ENCODE measurements at regions not wholly inside any gene's neighbourhood (a gene's known extent, or its start where the extent isn't known, plus 50 kb on each side); places are given as distances from the start of the nearest gene placed in this dataset.

DNA sequence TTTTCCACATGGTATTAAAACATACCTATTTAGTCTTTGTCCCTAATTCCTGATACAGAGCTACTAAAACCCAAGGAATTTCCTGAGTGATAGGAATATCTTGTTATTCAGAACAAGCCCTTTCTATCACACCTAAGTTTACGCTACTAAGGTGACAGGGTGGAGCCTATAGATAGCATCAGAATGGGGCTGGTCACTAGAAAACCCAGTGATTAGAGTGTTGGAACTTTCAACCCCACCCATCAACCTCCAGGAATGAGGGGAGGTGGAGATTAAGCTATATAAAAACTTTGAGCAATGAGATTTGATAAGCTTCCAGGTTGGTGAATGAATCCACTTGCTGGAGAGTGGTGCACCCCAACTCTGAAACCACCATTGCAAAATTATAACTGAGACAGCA lies 62.1 kb upstream of the RNU6-1 start:
- TF ChIP-seq TCF7L2 (IDR thresholded peaks at IDR 0.05; ENCODE audit: borderline replicate concordance, extremely low read depth, insufficient read depth, insufficient read length) (no peak), EZH2 (IDR thresholded peaks at IDR 0.05) (no peak), SRF (IDR thresholded peaks at IDR 0.05; ENCODE audit: low read depth) (no peak), POLR2A (IDR thresholded peaks at IDR 0.05; ENCODE audit: borderline replicate concordance, extremely low read depth, insufficient read depth, insufficient read length) (no peak), ZNF274 (IDR thresholded peaks at IDR 0.05; ENCODE audit: low read depth, low read length) (no peak), RAD21 (IDR thresholded peaks at IDR 0.05; ENCODE audit: low read depth) (no peak), EZH2phosphoT487 (IDR thresholded peaks at IDR 0.05; ENCODE audit: borderline replicate concordance) (no peak), JUND (IDR thresholded peaks at IDR 0.05) (no peak), POLR2AphosphoS5 (IDR thresholded peaks at IDR 0.05; ENCODE audit: low read depth, low read length) (no peak)
- TF ChIP-seq, protein P1, sequence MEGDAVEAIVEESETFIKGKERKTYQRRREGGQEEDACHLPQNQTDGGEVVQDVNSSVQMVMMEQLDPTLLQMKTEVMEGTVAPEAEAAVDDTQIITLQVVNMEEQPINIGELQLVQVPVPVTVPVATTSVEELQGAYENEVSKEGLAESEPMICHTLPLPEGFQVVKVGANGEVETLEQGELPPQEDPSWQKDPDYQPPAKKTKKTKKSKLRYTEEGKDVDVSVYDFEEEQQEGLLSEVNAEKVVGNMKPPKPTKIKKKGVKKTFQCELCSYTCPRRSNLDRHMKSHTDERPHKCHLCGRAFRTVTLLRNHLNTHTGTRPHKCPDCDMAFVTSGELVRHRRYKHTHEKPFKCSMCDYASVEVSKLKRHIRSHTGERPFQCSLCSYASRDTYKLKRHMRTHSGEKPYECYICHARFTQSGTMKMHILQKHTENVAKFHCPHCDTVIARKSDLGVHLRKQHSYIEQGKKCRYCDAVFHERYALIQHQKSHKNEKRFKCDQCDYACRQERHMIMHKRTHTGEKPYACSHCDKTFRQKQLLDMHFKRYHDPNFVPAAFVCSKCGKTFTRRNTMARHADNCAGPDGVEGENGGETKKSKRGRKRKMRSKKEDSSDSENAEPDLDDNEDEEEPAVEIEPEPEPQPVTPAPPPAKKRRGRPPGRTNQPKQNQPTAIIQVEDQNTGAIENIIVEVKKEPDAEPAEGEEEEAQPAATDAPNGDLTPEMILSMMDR (IDR thresholded peaks at IDR 0.05 in 2 of 3, conservative IDR thresholded peaks at IDR 0.05 in 1 of 3; ENCODE audit: borderline replicate concordance in 1 of 3, insufficient read depth in 1 of 3, low read depth in 2 of 3, low read length in 2 of 3): no peak
- TF ChIP-seq, protein P2, sequence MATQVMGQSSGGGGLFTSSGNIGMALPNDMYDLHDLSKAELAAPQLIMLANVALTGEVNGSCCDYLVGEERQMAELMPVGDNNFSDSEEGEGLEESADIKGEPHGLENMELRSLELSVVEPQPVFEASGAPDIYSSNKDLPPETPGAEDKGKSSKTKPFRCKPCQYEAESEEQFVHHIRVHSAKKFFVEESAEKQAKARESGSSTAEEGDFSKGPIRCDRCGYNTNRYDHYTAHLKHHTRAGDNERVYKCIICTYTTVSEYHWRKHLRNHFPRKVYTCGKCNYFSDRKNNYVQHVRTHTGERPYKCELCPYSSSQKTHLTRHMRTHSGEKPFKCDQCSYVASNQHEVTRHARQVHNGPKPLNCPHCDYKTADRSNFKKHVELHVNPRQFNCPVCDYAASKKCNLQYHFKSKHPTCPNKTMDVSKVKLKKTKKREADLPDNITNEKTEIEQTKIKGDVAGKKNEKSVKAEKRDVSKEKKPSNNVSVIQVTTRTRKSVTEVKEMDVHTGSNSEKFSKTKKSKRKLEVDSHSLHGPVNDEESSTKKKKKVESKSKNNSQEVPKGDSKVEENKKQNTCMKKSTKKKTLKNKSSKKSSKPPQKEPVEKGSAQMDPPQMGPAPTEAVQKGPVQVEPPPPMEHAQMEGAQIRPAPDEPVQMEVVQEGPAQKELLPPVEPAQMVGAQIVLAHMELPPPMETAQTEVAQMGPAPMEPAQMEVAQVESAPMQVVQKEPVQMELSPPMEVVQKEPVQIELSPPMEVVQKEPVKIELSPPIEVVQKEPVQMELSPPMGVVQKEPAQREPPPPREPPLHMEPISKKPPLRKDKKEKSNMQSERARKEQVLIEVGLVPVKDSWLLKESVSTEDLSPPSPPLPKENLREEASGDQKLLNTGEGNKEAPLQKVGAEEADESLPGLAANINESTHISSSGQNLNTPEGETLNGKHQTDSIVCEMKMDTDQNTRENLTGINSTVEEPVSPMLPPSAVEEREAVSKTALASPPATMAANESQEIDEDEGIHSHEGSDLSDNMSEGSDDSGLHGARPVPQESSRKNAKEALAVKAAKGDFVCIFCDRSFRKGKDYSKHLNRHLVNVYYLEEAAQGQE (IDR thresholded peaks at IDR 0.05; ENCODE audit: low read depth): no peak
- TF ChIP-seq, protein P3, sequence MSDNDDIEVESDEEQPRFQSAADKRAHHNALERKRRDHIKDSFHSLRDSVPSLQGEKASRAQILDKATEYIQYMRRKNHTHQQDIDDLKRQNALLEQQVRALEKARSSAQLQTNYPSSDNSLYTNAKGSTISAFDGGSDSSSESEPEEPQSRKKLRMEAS (IDR thresholded peaks at IDR 0.05): no peak
- TF ChIP-seq, protein P4, sequence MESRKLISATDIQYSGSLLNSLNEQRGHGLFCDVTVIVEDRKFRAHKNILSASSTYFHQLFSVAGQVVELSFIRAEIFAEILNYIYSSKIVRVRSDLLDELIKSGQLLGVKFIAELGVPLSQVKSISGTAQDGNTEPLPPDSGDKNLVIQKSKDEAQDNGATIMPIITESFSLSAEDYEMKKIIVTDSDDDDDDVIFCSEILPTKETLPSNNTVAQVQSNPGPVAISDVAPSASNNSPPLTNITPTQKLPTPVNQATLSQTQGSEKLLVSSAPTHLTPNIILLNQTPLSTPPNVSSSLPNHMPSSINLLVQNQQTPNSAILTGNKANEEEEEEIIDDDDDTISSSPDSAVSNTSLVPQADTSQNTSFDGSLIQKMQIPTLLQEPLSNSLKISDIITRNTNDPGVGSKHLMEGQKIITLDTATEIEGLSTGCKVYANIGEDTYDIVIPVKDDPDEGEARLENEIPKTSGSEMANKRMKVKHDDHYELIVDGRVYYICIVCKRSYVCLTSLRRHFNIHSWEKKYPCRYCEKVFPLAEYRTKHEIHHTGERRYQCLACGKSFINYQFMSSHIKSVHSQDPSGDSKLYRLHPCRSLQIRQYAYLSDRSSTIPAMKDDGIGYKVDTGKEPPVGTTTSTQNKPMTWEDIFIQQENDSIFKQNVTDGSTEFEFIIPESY (IDR thresholded peaks at IDR 0.05; ENCODE audit: extremely low read depth, insufficient replicate concordance, low read length): no peak

All from HCT116 (cell line).